ENCODE measurements at regions not wholly inside any gene's neighbourhood (a gene's known extent, or its start where the extent isn't known, plus 50 kb on each side); places are given as distances from the start of the nearest gene placed in this dataset.

DNA sequence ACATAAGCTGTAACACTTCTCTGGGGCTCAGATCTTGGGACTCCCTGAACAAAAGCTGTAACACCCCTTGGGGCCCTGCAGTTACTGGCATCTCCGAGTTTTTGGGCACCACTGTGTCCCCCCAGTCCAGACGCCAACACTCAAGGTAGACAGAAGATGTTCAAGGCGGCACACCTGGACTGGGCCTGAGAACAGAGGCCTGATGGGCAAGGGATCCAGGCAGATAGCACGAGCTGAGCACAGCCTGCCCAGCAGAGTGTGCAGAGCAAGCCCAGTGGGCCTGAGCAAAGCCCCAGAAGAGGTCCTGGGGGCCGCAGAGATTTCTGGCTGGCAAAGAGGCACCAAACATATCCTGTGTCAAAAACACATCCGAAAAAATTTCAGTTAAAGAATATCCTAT, 1163.3 kb upstream of the PRR20A start:
- TF ChIP-seq, protein P1, sequence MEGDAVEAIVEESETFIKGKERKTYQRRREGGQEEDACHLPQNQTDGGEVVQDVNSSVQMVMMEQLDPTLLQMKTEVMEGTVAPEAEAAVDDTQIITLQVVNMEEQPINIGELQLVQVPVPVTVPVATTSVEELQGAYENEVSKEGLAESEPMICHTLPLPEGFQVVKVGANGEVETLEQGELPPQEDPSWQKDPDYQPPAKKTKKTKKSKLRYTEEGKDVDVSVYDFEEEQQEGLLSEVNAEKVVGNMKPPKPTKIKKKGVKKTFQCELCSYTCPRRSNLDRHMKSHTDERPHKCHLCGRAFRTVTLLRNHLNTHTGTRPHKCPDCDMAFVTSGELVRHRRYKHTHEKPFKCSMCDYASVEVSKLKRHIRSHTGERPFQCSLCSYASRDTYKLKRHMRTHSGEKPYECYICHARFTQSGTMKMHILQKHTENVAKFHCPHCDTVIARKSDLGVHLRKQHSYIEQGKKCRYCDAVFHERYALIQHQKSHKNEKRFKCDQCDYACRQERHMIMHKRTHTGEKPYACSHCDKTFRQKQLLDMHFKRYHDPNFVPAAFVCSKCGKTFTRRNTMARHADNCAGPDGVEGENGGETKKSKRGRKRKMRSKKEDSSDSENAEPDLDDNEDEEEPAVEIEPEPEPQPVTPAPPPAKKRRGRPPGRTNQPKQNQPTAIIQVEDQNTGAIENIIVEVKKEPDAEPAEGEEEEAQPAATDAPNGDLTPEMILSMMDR (IDR thresholded peaks at IDR 0.05): no peak
- no peak for TF ChIP-seq EZH2 (IDR thresholded peaks at IDR 0.05; ENCODE audit: borderline replicate concordance, insufficient read depth, low read depth, low read length, poor library complexity, severe bottlenecking)

Measured in B cell (primary cell).